B cell (primary cell): ENCODE measurements at regions not wholly inside any gene's neighbourhood (a gene's known extent, or its start where the extent isn't known, plus 50 kb on each side); places are given as distances from the start of the nearest gene placed in this dataset.

Experiments used
- ATAC-seq: fragments of 200-7000 bp; cut with Tn5 transposase; one replicate; pipeline ENCODE4 v1.10.0; 2021; ENCODE audit warnings: low read depth, mild to moderate bottlenecking, moderate number of reproducible peaks, moderate library complexity
- CTCF ChIA-PET: fragments of 350-600 bp; sonication (Branson Sonifier 250); formaldehyde crosslinking; loops from one replicate; lab custom pipeline; 2021; ENCODE audit warnings: antibody characterized with exemption, inconsistent platforms; lab: Charles Lee
- POLR2A ChIA-PET: fragments of 350-600 bp; sonication (Branson Sonifier 250); formaldehyde crosslinking; loops from one replicate; lab custom pipeline; 2021; ENCODE audit warnings: antibody characterized with exemption; lab: Charles Lee
- DNase-seq: peaks from one replicate; pipeline ENCODE4 v3.0.0; 2013
- H2AFZ ChIP-seq: 2 replicates; pipeline ENCODE4 v1.6.1; 2012; ENCODE audit warnings: mild to moderate bottlenecking, low read depth, low read length; ENCODE audit not compliant: insufficient read depth, poor library complexity, severe bottlenecking
- H3K27ac ChIP-seq, 2 donors: 1 replicate in 1 of 2; 2 replicates in 1 of 2; pipeline ENCODE4 v1.5.1; 2012 to 2013; ENCODE audit warnings: low read length in 2 of 2, mild to moderate bottlenecking in 2 of 2, moderate library complexity in 1 of 2
- H3K27me3 ChIP-seq, 4 experiments: fragments of 200-600 bp in 1 of 4; sonication (generic) in 1 of 4; replicated peaks in 1 of 4; 1 replicate in 2 of 4; 2 replicates in 2 of 4; pipeline versions ENCODE4 v1.6.1 to v1.7.0; 2013 to 2016; ENCODE audit warnings: low read length in 3 of 4, mild to moderate bottlenecking in 2 of 4, mixed read lengths in 1 of 4, moderate library complexity in 1 of 4; ENCODE audit not compliant: insufficient read depth in 4 of 4, control insufficient read depth in 3 of 4; ENCODE audit errors: control extremely low read depth in 1 of 4
- H3K36me3 ChIP-seq, 2 experiments: replicated peaks in 1 of 2; 1 replicate in 1 of 2; 2 replicates in 1 of 2; pipeline versions ENCODE4 v1.6.1 to v1.7.1; 2013; ENCODE audit warnings: low read length in 1 of 2; ENCODE audit not compliant: insufficient read depth in 2 of 2, control insufficient read depth in 1 of 2; ENCODE audit errors: control extremely low read depth in 1 of 2, extremely low read depth in 1 of 2
- H3K4me1 ChIP-seq, 2 donors: fragments of 200-600 bp in 1 of 2; sonication (generic) in 1 of 2; 1 replicate in 1 of 2; 2 replicates in 1 of 2; pipeline versions ENCODE4 v1.5.1 to v1.6.1; 2013 to 2017; ENCODE audit warnings: low read length in 2 of 2; ENCODE audit not compliant: control insufficient read depth in 2 of 2, insufficient read depth in 2 of 2
- H3K4me2 ChIP-seq: replicated peaks from 2 replicates; pipeline ENCODE3; 2012; ENCODE audit warnings: mild to moderate bottlenecking, low read depth, low read length; ENCODE audit not compliant: poor library complexity, severe bottlenecking
- H3K4me3 ChIP-seq, 5 experiments: fragments of 200-600 bp in 1 of 5; sonication (generic) in 1 of 5; 1 replicate in 3 of 5; 2 replicates in 2 of 5; pipeline versions ENCODE4 v1.5.1 to v1.7.0; 2011 to 2016; ENCODE audit warnings: low read length in 4 of 5, mild to moderate bottlenecking in 4 of 5, low read depth in 2 of 5, control low read depth in 1 of 5, moderate library complexity in 1 of 5; ENCODE audit not compliant: insufficient read depth in 1 of 5; ENCODE audit errors: control extremely low read depth in 1 of 5, extremely low read depth in 1 of 5
- H3K79me2 ChIP-seq: fragments of 200-600 bp; sonication (generic); one replicate; pipeline ENCODE4 v1.6.0; 2016; ENCODE audit warnings: low read length; ENCODE audit not compliant: control insufficient read depth, insufficient read depth
- H3K9ac ChIP-seq: fragments of 200-600 bp; sonication (generic); 2 replicates; pipeline ENCODE4 v1.6.1; 2017; ENCODE audit warnings: mild to moderate bottlenecking, low read length, moderate library complexity
- H3K9me3 ChIP-seq, 3 donors: one replicate each; pipeline versions ENCODE4 v1.6.1 to v1.7.1; 2013; ENCODE audit warnings: low read length in 2 of 3; ENCODE audit not compliant: control insufficient read depth in 2 of 3, insufficient read depth in 1 of 3; ENCODE audit errors: control extremely low read depth in 1 of 3
- H4K20me1 ChIP-seq: 2 replicates; pipeline ENCODE4 v1.6.0; 2012; ENCODE audit warnings: mild to moderate bottlenecking, low read length; ENCODE audit not compliant: insufficient read depth, control insufficient read depth, poor library complexity, severe bottlenecking
- H3K27ac Mint-ChIP-seq: one replicate; pipeline ENCODE4 v1.8.0; 2021; ENCODE audit warnings: mixed read lengths
- H3K27me3 Mint-ChIP-seq: one replicate; pipeline ENCODE4 v1.8.0; 2021; ENCODE audit warnings: mixed read lengths
- H3K4me1 Mint-ChIP-seq: one replicate; pipeline ENCODE4 v1.8.0; 2021; ENCODE audit warnings: mixed read lengths
- H3K4me3 Mint-ChIP-seq: one replicate; pipeline ENCODE4 v1.8.0; 2021; ENCODE audit warnings: mixed read lengths
- H3K9me3 Mint-ChIP-seq: one replicate; pipeline ENCODE4 v1.8.0; 2022; ENCODE audit warnings: mixed read lengths; ENCODE audit not compliant: insufficient read depth
- EZH2 ChIP-seq: IDR thresholded peaks from 2 replicates; pipeline ENCODE4 v1.6.1; 2012; ENCODE audit warnings: borderline replicate concordance, low read depth, mild to moderate bottlenecking, moderate library complexity, low read length; ENCODE audit not compliant: insufficient read depth, poor library complexity, severe bottlenecking
- WGBS: methylation state at CpG from one replicate; pipeline ENCODE4 v1.1.5; 2013; ENCODE audit warnings: missing lambda C conversion rate; ENCODE audit not compliant: insufficient coverage; 5-methylcytosine and 5-hydroxymethylcytosine counted together
- intact Hi-C: fragments of 100-400 bp; cut with micrococcal nuclease; formaldehyde crosslinking; loops from one replicate; pipeline ENCODE4 v1.10.0; 2022
- TF ChIP-seq, protein P1 (sequence below): fragments of 200-600 bp; IDR thresholded peaks from one replicate; pipeline ENCODE4 v1.8.0; 2022; ENCODE audit warnings: antibody characterized with exemption, mild to moderate bottlenecking

DNA sequence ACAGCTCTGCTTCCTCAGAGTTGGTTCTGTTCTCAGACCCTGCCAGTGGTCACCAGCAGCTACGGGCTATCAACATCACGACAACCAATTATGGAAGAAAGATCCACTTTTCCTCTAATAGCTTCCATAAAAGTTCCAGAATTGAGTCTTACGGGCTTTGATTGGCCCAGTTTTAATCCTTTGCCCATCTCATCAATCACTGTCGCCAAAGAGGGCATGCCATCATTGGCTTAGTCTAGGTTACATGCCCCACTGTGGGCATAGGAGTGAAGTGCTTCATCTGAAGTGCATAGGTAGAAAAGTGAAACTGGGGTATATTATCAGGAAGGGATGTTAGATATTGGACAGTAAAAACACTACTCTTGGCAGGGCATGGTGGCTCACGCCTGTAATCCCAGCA lies 76.6 kb upstream of the DHX40 start:
- ATAC-seq (no peak), DNase-seq (no peak)
- no peak for TF ChIP-seq EZH2
- TF ChIP-seq, protein P1, sequence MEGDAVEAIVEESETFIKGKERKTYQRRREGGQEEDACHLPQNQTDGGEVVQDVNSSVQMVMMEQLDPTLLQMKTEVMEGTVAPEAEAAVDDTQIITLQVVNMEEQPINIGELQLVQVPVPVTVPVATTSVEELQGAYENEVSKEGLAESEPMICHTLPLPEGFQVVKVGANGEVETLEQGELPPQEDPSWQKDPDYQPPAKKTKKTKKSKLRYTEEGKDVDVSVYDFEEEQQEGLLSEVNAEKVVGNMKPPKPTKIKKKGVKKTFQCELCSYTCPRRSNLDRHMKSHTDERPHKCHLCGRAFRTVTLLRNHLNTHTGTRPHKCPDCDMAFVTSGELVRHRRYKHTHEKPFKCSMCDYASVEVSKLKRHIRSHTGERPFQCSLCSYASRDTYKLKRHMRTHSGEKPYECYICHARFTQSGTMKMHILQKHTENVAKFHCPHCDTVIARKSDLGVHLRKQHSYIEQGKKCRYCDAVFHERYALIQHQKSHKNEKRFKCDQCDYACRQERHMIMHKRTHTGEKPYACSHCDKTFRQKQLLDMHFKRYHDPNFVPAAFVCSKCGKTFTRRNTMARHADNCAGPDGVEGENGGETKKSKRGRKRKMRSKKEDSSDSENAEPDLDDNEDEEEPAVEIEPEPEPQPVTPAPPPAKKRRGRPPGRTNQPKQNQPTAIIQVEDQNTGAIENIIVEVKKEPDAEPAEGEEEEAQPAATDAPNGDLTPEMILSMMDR = no peak

DNA sequence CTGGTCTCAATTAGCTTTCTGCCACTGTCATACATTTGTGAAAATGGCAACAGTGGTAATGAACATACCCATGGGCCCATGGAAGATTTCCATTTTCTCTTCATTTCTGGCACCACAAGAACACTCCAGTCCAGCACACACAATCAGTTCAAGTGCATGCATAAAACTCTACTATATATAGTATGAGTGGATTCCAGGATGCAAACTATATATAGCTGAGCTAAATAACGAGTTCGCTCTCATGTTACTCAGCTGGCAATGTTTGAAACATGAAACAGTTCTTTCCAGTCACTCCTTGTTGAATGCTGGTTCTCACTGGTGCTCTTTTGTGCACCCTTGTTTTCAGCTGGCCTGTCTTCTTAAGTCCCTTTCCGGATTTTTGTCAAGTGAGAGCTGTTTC lies 75.2 kb upstream of the DHX40 start:
- Histone ChIP-seq H3K9me3 (no peaks in the 10 kb centered on the region), H2AFZ (no peak overlapping the region), H4K20me1 (no peaks in the 10 kb centered on the region), H3K79me2 (no peaks in the 10 kb centered on the region), H3K4me3 (no peak overlapping the region), H3K27ac (no peak overlapping the region), H3K4me2 (no peak overlapping the region), H3K36me3 (no peaks in the 10 kb centered on the region), H3K9ac (no peak overlapping the region), H3K4me1 (no peaks in the 10 kb centered on the region), H3K27me3 (peaks cover 0 to 3% (median 0%) of the 10 kb centered on the region in 4 experiments)
- intact Hi-C loops = no loop called here
- no peak overlapping the region for H3K27ac Mint-ChIP-seq
- peaks cover 20% of the 10 kb centered on the region for H3K27me3 Mint-ChIP-seq
- DNase-seq (no peak), ATAC-seq (no peak)
- WGBS = 82% methylated on average over 3 of the region's 3 CpGs
- ChIA-PET CTCF (interaction anchor here (0.8 kb wide), 1 partner anchor 33 kb away, joined by 4 read pairs; no protein-coding TSS in a partner anchor), POLR2A (interaction anchor here (0.6 to 0.7 kb wide), 3 partner anchors 47 to 129 kb away, joined by 3 to 5 read pairs (median 4); no protein-coding TSS in a partner anchor)
- H3K4me3 Mint-ChIP-seq = no peak overlapping the region
- TF ChIP-seq, protein P1 = no peak
- TF ChIP-seq EZH2 = no peak
- H3K9me3 Mint-ChIP-seq = no peaks in the 10 kb centered on the region
- no peaks in the 10 kb centered on the region for H3K4me1 Mint-ChIP-seq

More for the DNA sequence above, 76.6 kb upstream of the DHX40 start:
- 78% methylated on average over 3 of the region's 5 CpGs for WGBS
- Histone ChIP-seq H3K27ac (no peak overlapping the region), H3K79me2 (no peaks in the 10 kb centered on the region), H3K4me2 (no peak overlapping the region), H3K27me3 (peaks cover 0 to 3% (median 0%) of the 10 kb centered on the region in 4 experiments), H3K4me3 (no peak overlapping the region), H2AFZ (no peak overlapping the region), H3K4me1 (peaks cover 0 to 2% of the 10 kb centered on the region in 2 donors), H3K9me3 (no peaks in the 10 kb centered on the region), H4K20me1 (no peaks in the 10 kb centered on the region), H3K9ac (no peak overlapping the region), H3K36me3 (no peaks in the 10 kb centered on the region)
- peaks cover 21% of the 10 kb centered on the region for H3K27me3 Mint-ChIP-seq
- intact Hi-C loops = no loop called here
- H3K4me1 Mint-ChIP-seq = peaks cover 2% of the 10 kb centered on the region
- POLR2A ChIA-PET = no interaction called here
- H3K27ac Mint-ChIP-seq = no peak overlapping the region
- H3K9me3 Mint-ChIP-seq = no peaks in the 10 kb centered on the region
- no peak overlapping the region for H3K4me3 Mint-ChIP-seq
- CTCF ChIA-PET = interaction anchor here (1.3 kb wide), 1 partner anchor 178 kb away, joined by 4 read pairs; no protein-coding TSS in a partner anchor
